ENCODE measurements at regions not wholly inside any gene's neighbourhood (a gene's known extent, or its start where the extent isn't known, plus 50 kb on each side); places are given as distances from the start of the nearest gene placed in this dataset.

DNA sequence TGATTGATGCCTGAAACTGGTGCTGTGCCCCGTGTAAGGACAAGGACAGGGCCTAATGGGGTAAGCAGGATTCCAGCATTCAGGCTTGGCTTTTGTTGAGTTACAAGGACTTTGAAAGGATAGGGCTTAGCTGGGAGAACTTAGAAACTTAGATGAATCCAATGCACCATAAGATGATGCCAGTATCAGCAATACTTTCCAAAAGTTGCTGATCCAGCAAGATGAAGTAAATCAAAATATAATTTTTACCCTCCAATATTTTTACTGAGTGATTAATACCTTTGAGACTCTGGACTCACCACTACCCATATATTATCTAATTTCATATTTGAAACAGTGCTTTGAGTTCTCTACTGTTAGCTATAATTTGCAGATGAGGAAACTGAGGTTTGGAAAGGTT, 354.5 kb upstream of the ATP5MC3 start:
- Histone ChIP-seq H3K36me3 (ENCODE audit: insufficient read depth, low read length) (no peaks in the 10 kb centered on the region), H3K27me3 (ENCODE audit: insufficient read depth, low read length) (no peaks in the 10 kb centered on the region), H3K9me3 (ENCODE audit: low read length) (no peaks in the 10 kb centered on the region), H2AFZ (ENCODE audit: low read depth, low read length) (no peak overlapping the region), H3K4me1 (ENCODE audit: insufficient read depth, low read length) (no peaks in the 10 kb centered on the region), H3K4me3 (ENCODE audit: low read length) (no peak overlapping the region)

DNA sequence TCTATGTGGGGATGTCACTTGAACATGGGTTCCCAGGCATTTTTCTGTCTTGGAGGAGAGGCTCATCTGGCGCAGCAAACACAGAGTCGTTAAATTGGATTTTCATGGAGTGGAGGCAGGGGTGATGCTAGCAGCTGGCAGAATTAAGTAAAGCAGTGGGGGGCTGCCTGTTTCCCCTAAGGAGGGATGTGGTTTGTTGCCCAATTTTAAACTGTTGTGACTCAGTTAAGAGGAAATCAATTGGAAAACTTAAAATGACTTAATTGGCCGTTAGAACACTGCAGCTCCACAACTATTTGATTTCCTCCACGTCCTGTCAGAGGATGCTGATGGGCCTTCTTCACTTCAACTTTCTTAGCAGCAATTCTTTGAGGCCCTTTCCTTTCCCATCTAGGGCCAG, 354.1 kb upstream of the ATP5MC3 start:
- Histone ChIP-seq H2AFZ (ENCODE audit: low read depth, low read length) (no peak overlapping the region), H3K4me1 (ENCODE audit: insufficient read depth, low read length) (no peaks in the 10 kb centered on the region), H3K4me3 (ENCODE audit: low read length) (no peak overlapping the region), H3K27me3 (ENCODE audit: insufficient read depth, low read length) (no peaks in the 10 kb centered on the region), H3K36me3 (ENCODE audit: insufficient read depth, low read length) (no peaks in the 10 kb centered on the region), H3K9me3 (ENCODE audit: low read length) (no peaks in the 10 kb centered on the region)

DNA sequence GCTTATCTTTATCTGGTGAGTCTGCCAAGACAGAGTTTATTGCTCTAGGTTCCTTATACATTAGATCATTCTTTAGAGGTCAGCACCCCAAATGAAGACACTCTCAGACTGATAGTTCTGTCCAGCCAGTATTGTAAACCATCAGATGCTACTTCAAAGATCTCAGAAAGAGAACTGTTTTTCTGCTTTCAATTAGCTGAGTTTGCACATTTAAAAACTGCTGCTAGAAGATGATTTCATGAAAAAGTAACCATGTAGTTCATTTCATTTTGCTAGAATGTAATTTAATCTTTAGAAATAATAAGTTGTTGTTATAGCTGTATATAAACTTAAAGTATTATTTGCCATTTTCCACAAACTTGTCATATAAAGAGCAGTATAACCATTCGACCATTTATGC, 344.5 kb upstream of the ATP5MC3 start:
- H3K9me3 ChIP-seq (ENCODE audit: low read length): no peaks in the 10 kb centered on the region
- no peaks in the 10 kb centered on the region for H3K36me3 ChIP-seq (ENCODE audit: insufficient read depth, low read length)
- H3K4me3 ChIP-seq (ENCODE audit: low read length): no peak overlapping the region
- H3K4me1 ChIP-seq (ENCODE audit: insufficient read depth, low read length): no peaks in the 10 kb centered on the region
- H2AFZ ChIP-seq (ENCODE audit: low read depth, low read length): no peak overlapping the region
- no peaks in the 10 kb centered on the region for H3K27me3 ChIP-seq (ENCODE audit: insufficient read depth, low read length)

DNA sequence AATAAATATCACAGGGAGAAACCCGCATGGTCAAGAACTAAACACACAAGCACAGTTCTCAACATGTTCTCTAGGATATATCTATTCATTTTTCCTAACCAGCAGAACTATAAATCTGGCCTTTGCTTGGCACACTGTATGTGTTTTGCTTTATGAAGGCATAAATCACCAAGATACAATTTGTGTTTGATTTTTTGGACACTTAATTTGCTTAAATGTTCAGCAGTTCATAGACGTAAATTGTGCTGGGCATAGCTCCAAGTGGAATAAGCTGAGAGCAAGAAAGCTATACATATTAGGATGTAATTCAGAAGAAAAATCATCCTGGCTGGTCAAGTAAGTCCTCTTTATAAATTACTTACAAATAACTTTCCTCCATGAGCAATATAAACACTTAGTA, 341.5 kb upstream of the ATP5MC3 start:
- Histone ChIP-seq H3K4me1 (ENCODE audit: insufficient read depth, low read length) (no peaks in the 10 kb centered on the region), H3K27me3 (ENCODE audit: insufficient read depth, low read length) (no peaks in the 10 kb centered on the region), H3K4me3 (ENCODE audit: low read length) (no peak overlapping the region), H3K36me3 (ENCODE audit: insufficient read depth, low read length) (no peaks in the 10 kb centered on the region), H3K9me3 (ENCODE audit: low read length) (no peaks in the 10 kb centered on the region), H2AFZ (ENCODE audit: low read depth, low read length) (no peak overlapping the region)

DNA sequence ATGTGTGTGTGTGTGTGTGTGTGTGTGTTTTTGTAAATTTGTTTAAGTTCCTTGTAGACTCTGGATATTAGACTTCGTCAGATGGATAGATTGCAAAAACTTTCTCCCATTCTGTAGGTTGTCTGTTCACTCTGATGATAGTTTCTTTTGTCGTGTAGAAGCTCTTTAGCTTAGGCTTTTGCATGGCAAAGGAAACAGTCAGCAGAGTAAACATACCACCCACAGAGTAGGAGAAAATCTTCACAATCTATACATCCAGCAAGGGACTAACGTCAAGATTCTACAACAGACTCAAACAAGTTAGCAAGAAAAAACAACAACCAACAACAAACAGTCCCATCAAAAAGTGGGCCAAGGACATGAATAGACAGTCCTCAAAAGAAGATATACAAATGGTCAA, 336.7 kb upstream of the ATP5MC3 start:
- Histone ChIP-seq H3K27me3 (ENCODE audit: insufficient read depth, low read length) (no peaks in the 10 kb centered on the region), H3K9me3 (ENCODE audit: low read length) (no peaks in the 10 kb centered on the region), H3K4me1 (ENCODE audit: insufficient read depth, low read length) (no peaks in the 10 kb centered on the region)

DNA sequence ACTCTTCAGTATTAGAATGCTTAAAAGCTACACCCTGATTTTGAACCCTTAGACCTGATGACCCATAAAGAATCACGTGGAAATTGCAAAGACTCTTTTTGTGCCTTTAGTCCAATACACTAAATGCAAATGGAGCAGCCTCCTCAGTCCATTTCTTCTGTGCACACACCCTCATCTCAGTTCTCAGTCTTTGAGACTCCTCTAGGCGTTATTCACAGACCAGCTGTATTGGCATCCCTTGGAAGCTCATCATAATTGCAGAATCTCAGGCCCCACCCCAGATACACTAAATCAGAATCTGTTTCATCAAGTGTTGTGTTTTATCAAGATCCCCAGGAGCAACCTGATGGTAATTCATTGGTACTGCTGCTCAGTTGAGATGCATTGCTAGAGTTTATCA, 335.0 kb upstream of the ATP5MC3 start:
- Histone ChIP-seq H3K36me3 (ENCODE audit: insufficient read depth, low read length) (no peaks in the 10 kb centered on the region), H2AFZ (ENCODE audit: low read depth, low read length) (no peak overlapping the region), H3K9me3 (ENCODE audit: low read length) (no peaks in the 10 kb centered on the region), H3K4me3 (ENCODE audit: low read length) (no peak overlapping the region), H3K4me1 (ENCODE audit: insufficient read depth, low read length) (no peaks in the 10 kb centered on the region), H3K27me3 (ENCODE audit: insufficient read depth, low read length) (no peaks in the 10 kb centered on the region)

More for the DNA sequence above, 336.7 kb upstream of the ATP5MC3 start:
- Histone ChIP-seq H3K4me3 (ENCODE audit: low read length) (no peak overlapping the region), H3K36me3 (ENCODE audit: insufficient read depth, low read length) (no peaks in the 10 kb centered on the region), H2AFZ (ENCODE audit: low read depth, low read length) (no peak overlapping the region)

DNA sequence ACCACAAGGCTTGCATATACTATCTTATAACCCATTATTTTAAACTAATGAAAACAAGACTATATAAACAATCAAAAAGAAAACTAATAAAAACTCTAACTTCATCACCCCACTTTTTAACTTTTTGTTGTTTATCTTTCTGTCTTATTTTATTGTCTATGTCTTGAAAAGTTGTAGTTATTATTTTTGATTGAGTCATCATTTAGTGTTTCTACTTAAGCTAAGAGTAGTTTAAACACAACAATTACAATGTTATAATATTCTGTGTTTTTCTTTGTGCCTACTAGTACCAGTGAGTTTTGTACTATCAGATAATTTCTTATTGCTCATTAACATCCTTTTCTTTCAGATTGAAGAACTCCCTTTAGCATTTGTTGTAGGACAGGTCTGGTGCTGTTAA, 318.7 kb upstream of the ATP5MC3 start:
- Histone ChIP-seq H2AFZ (ENCODE audit: low read depth, low read length) (no peak overlapping the region), H3K4me3 (ENCODE audit: low read length) (no peak overlapping the region), H3K4me1 (ENCODE audit: insufficient read depth, low read length) (no peaks in the 10 kb centered on the region), H3K9me3 (ENCODE audit: low read length) (no peaks in the 10 kb centered on the region), H3K27me3 (ENCODE audit: insufficient read depth, low read length) (no peaks in the 10 kb centered on the region), H3K36me3 (ENCODE audit: insufficient read depth, low read length) (no peaks in the 10 kb centered on the region)

DNA sequence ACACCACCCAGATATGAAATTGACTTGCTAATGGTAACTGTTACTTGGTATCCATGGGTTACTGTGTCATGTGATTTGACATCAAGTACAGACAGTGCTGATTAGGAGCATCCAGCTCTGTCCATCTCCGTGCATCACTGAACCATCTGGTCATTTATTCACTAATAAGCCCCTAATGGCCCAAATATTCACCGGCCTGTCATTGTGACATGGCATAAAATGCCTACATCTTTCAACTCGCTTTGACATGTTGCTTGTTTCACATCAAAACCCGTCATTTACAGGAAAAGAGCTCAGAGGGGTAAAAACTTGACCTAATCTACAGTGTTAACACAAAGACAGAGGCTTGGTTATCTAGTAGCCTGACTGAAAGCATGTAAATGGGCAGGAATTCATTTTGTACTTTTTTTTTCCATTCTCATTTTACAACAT, 308.9 kb upstream of the ATP5MC3 start:
- H2AFZ ChIP-seq (ENCODE audit: low read depth, low read length): no peak overlapping the region
- no peaks in the 10 kb centered on the region for H3K4me1 ChIP-seq (ENCODE audit: insufficient read depth, low read length)
- H3K9me3 ChIP-seq (ENCODE audit: low read length): no peaks in the 10 kb centered on the region
- H3K36me3 ChIP-seq (ENCODE audit: insufficient read depth, low read length): no peaks in the 10 kb centered on the region
- H3K4me3 ChIP-seq (ENCODE audit: low read length): no peak overlapping the region
- no peaks in the 10 kb centered on the region for H3K27me3 ChIP-seq (ENCODE audit: insufficient read depth, low read length)

DNA sequence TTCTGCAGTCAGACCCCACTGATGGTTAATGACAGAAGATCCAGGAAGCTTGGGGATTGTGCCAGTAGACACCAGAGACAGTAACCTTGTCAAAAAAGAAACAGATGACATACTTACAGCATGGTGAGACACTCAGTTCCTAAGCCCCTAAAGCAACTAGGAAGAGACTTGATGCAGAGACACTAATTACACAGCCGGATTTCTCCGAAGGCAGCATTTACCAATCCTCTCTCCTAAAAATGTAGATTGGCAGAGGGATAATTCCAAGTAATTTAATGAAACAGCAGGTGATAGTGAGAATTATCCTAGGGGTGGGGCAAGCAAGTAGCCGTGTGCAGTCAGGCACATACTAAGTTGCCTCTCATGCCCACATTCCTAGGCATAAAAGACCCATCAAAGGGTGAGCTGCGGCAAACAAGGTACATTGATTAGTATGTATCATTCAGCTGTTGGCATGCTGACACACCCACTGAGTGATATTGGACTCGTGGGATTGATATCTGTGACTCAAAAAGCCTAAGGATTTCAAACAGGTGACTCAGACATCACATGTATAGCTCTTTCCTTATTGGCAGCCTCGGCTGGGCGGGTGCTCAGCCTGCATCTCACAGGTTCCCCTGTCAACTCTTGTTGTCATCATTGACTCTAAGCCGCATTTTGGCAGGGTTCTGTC, 296.7 kb upstream of the ATP5MC3 start:
- Histone ChIP-seq H2AFZ (ENCODE audit: low read depth, low read length) (no peak overlapping the region), H3K36me3 (ENCODE audit: insufficient read depth, low read length) (no peaks in the 10 kb centered on the region), H3K4me1 (ENCODE audit: insufficient read depth, low read length) (no peaks in the 10 kb centered on the region), H3K4me3 (ENCODE audit: low read length) (no peak overlapping the region), H3K27me3 (ENCODE audit: insufficient read depth, low read length) (no peaks in the 10 kb centered on the region), H3K9me3 (ENCODE audit: low read length) (no peaks in the 10 kb centered on the region)

DNA sequence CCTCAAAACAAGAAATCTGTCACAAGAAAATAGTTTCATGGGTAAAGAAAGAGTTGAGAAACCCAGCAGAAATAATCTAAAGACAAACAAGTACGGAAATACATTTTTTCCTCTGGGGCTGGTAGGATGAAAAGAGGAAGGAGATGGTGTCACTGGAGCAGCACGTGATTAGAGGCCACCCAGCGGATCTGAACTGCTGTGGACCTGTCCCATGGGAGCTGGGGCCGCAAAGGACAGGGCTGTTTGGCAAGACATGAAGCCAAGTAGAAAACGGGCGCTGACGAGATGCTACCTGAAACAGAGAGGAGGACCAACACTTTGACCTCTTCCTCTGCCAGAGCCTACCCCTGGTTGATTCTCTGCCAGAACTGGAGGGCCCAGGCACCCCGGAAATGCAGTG, 295.4 kb upstream of the ATP5MC3 start:
- H3K36me3 ChIP-seq (ENCODE audit: insufficient read depth, low read length): no peaks in the 10 kb centered on the region
- no peaks in the 10 kb centered on the region for H3K4me1 ChIP-seq (ENCODE audit: insufficient read depth, low read length)
- no peak overlapping the region for H2AFZ ChIP-seq (ENCODE audit: low read depth, low read length)
- H3K27me3 ChIP-seq (ENCODE audit: insufficient read depth, low read length): no peaks in the 10 kb centered on the region
- no peaks in the 10 kb centered on the region for H3K9me3 ChIP-seq (ENCODE audit: low read length)
- H3K4me3 ChIP-seq (ENCODE audit: low read length): no peak overlapping the region

DNA sequence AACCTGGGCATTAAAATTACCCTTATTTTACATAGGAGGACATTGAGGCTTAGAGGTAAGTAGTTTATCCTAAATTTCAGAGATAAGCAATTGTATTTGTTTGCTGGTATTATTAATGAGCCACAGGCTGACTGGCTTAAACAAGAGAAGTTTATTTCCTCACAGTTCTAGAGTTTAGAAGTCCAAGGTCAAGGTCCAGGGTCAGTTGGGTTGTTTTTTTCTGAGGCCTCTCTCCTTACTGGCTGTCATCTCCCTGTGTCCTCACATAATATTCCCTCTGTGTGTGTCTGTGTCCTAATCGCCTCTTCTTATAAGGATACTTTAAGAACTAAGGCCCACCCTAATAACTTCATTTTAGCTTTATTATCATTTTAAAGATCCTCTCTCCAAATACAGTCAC, 294.9 kb upstream of the ATP5MC3 start:
- H3K36me3 ChIP-seq (ENCODE audit: insufficient read depth, low read length): no peaks in the 10 kb centered on the region
- no peak overlapping the region for H3K4me3 ChIP-seq (ENCODE audit: low read length)
- H3K27me3 ChIP-seq (ENCODE audit: insufficient read depth, low read length): no peaks in the 10 kb centered on the region

DNA sequence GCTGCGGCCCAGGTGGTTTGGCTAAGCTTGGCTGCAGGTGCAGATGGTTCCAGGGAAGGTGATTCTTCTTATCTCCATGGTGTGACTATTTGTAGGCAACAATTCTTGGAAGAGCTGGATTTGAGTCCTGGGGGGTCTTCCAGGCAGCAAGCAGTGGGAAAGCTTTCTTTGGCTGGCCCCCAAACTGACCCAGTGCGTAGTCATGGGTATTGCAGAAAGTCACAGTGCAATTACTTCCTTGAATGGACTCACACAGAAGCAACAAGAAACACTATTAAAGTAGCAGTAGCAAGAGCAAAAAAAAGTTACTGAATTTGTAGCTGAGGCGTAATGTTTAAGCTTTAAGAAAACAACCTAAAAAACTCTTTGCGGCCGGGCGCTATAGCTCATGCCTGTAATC, 293.6 kb upstream of the ATP5MC3 start:
- H3K36me3 ChIP-seq (ENCODE audit: insufficient read depth, low read length): no peaks in the 10 kb centered on the region
- H3K4me1 ChIP-seq (ENCODE audit: insufficient read depth, low read length): no peaks in the 10 kb centered on the region
- no peaks in the 10 kb centered on the region for H3K9me3 ChIP-seq (ENCODE audit: low read length)
- no peaks in the 10 kb centered on the region for H3K27me3 ChIP-seq (ENCODE audit: insufficient read depth, low read length)
- H3K4me3 ChIP-seq (ENCODE audit: low read length): no peak overlapping the region
- no peak overlapping the region for H2AFZ ChIP-seq (ENCODE audit: low read depth, low read length)

More for the DNA sequence above, 294.9 kb upstream of the ATP5MC3 start:
- no peaks in the 10 kb centered on the region for H3K9me3 ChIP-seq (ENCODE audit: low read length)
- no peaks in the 10 kb centered on the region for H3K4me1 ChIP-seq (ENCODE audit: insufficient read depth, low read length)
- H2AFZ ChIP-seq (ENCODE audit: low read depth, low read length): no peak overlapping the region

DNA sequence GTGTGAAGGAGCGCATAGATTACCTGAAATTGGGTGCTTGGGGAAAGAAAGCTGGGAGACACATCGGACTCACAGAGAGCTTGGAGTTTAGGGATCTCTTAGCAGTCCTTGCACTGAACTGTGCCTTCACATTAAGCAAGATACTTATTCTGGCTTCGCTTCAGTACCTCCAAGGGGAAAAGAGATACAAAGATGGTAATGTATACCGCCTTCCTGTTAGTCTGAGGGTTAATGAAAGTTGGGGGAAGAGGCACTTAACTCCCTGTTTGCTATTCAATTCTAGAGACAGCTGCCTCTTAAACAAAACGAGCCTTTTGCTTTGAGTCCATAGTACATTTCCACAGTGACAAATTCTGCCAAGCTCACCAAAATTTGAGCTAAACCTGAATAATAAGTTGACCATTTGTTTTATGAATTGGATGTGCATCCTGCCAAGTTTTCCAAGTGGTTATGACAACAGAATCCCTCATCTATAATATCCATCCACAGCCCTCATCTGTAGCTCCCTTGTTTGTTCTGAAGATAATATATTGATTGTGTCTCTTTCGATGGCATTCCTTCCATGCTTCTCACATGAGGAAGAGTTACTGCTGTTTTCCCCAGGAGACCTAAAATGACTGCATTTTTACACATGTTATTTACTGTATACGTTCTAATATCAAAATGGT, 287.1 kb upstream of the ATP5MC3 start:
- Histone ChIP-seq H3K9me3 (ENCODE audit: low read length) (no peaks in the 10 kb centered on the region), H3K36me3 (ENCODE audit: insufficient read depth, low read length) (no peaks in the 10 kb centered on the region), H3K4me3 (ENCODE audit: low read length) (no peak overlapping the region), H3K27me3 (ENCODE audit: insufficient read depth, low read length) (no peaks in the 10 kb centered on the region), H2AFZ (ENCODE audit: low read depth, low read length) (no peak overlapping the region), H3K4me1 (ENCODE audit: insufficient read depth, low read length) (no peaks in the 10 kb centered on the region)

DNA sequence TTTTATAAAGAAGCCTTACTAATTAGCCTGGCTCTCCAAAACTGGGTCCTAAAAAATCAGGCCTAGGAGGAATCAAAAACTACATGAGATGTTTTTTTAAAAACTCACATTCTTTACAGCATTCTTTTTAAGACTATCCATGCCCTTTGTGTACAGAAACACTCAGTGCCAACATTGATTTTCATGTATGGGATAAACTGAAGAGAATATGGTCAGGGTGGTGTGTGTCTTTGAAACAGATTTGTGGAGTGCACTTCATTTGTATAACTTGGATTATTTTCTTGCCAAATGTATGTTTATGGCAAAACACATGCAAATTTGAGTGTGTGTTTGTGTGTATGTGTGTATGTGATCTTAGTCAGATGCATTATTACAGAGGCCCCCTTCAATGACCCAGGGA, 283.6 kb upstream of the ATP5MC3 start:
- Histone ChIP-seq H3K4me3 (ENCODE audit: low read length) (no peak overlapping the region), H3K9me3 (ENCODE audit: low read length) (no peaks in the 10 kb centered on the region), H3K36me3 (ENCODE audit: insufficient read depth, low read length) (no peaks in the 10 kb centered on the region), H2AFZ (ENCODE audit: low read depth, low read length) (no peak overlapping the region), H3K27me3 (ENCODE audit: insufficient read depth, low read length) (no peaks in the 10 kb centered on the region), H3K4me1 (ENCODE audit: insufficient read depth, low read length) (no peaks in the 10 kb centered on the region)
